GM12878 (cell line): ENCODE measurements at regions not wholly inside any gene's neighbourhood (a gene's known extent, or its start where the extent isn't known, plus 50 kb on each side); places are given as distances from the start of the nearest gene placed in this dataset.
"Not testable (repeated sequence)": the region's sequence is repeated elsewhere in the genome, so short reads cannot be mapped to it uniquely, and the experiment has no call there.

ENCODE experiments used
- ATAC-seq: fragments of 200-7000 bp; cut with Tn5 transposase; 3 replicates; pipeline ENCODE4 v1.9.1; 2020; ENCODE audit warnings: mild to moderate bottlenecking, moderate library complexity
- BruUV-seq: library from RNA; stranded (reverse); fragments of 400-500 nt; replicated peaks from 2 replicates; lab custom pipeline; 2021; lab: Mats Ljungman, UMichigan
- CTCF ChIA-PET: fragments of 300-600 bp; sonication (Branson Sonifier 250); formaldehyde crosslinking; extraction: SDS; loops from one replicate; lab custom pipeline; 2021; ENCODE audit warnings: inconsistent platforms; lab: Yijun Ruan, JAX
- POLR2A ChIA-PET: fragments of 350-600 bp; formaldehyde crosslinking; extraction: SDS; loops from one replicate; lab custom pipeline; 2021; ENCODE audit warnings: inconsistent platforms; lab: Charles Lee
- RAD21 ChIA-PET: fragments of 300-600 bp; sonication (Branson Sonifier 250); formaldehyde crosslinking; loops from one replicate; lab custom pipeline; 2023; ENCODE audit warnings: antibody characterized with exemption; ENCODE audit not compliant: unreplicated experiment; lab: Charles Lee
- SMC1A ChIA-PET: fragments of 300-600 bp; sonication (Branson Sonifier 250); formaldehyde crosslinking; loops from one replicate; lab custom pipeline; 2023; ENCODE audit not compliant: unreplicated experiment, uncharacterized antibody; lab: Charles Lee
- DNase-seq: peaks from one replicate; pipeline ENCODE4 v3.0.0-alpha.2; 2011; ENCODE audit warnings: low read depth, low spot score
- FAIRE-seq: peaks from 3 replicates; lab custom pipeline; 2011; peaks lifted over from hg19 to GRCh38; lab: Jason Lieb, UNC
- H2AFZ ChIP-seq: 2 replicates; pipeline ENCODE4 v1.6.0; 2011; ENCODE audit warnings: low read depth, low read length, control low read depth; ENCODE audit not compliant: control insufficient read depth
- H3K27ac ChIP-seq: 2 replicates; pipeline ENCODE4 v1.5.1; 2011; ENCODE audit warnings: control low read depth; ENCODE audit not compliant: control insufficient read depth, insufficient read depth
- H3K27me3 ChIP-seq, 2 experiments: replicated peaks in 1 of 2; 2 replicates each; pipeline versions ENCODE4 v1.6.0 to v1.6.1; 2011; ENCODE audit warnings: low read length in 1 of 2; ENCODE audit not compliant: control insufficient read depth in 2 of 2, insufficient read depth in 2 of 2
- H3K36me3 ChIP-seq, 2 experiments: 2 replicates each; pipeline ENCODE4 v1.5.1; 2011; ENCODE audit warnings: low read length in 1 of 2; ENCODE audit not compliant: control insufficient read depth in 2 of 2, insufficient read depth in 2 of 2
- H3K4me1 ChIP-seq: 2 replicates; pipeline ENCODE4 v1.6.1; 2011; ENCODE audit warnings: mild to moderate bottlenecking, low read length, moderate library complexity, mixed read lengths; ENCODE audit not compliant: control insufficient read depth, insufficient read depth
- H3K4me2 ChIP-seq: 2 replicates; pipeline ENCODE4 v1.6.0; 2011; ENCODE audit warnings: control low read depth; ENCODE audit not compliant: control insufficient read depth, insufficient read depth
- H3K4me3 ChIP-seq: fragments of 200-600 bp; sonication (generic); 2 replicates; pipeline ENCODE4 v1.5.1; 2016
- H3K79me2 ChIP-seq: 2 replicates; pipeline ENCODE4 v1.6.0; 2011; ENCODE audit warnings: low read length; ENCODE audit not compliant: control insufficient read depth, insufficient read depth
- H3K9ac ChIP-seq: 2 replicates; pipeline ENCODE4 v1.8.0; 2011; ENCODE audit warnings: low read length, control low read depth, mixed read lengths; ENCODE audit not compliant: control insufficient read depth, insufficient read depth
- H3K9me3 ChIP-seq: replicated peaks from 3 replicates; pipeline ENCODE4 v1.5.1; 2011; ENCODE audit warnings: mild to moderate bottlenecking, low read length; ENCODE audit not compliant: control insufficient read depth, insufficient read depth
- H4K20me1 ChIP-seq: 2 replicates; pipeline ENCODE4 v1.6.0; 2011; ENCODE audit not compliant: control insufficient read depth, insufficient read depth
- WGBS: methylation state at CpG from one replicate; pipeline ENCODE4 v1.1.6; 2016; ENCODE audit warnings: low lambda C conversion rate; ENCODE audit not compliant: insufficient replicate concordance, insufficient coverage; ENCODE audit errors: missing lambda C conversion rate; 5-methylcytosine and 5-hydroxymethylcytosine counted together
- in situ Hi-C: fragments of 300-500 bp; cut with MboI; formaldehyde crosslinking; loops from 9 replicates; pipeline ENCODE4 v1.14.3; 2018; ENCODE audit warnings: mixed read lengths
- intact Hi-C: fragments of 100-400 bp; cut with micrococcal nuclease; formaldehyde crosslinking; loops from one replicate; pipeline ENCODE4 v1.14.2; 2022; ENCODE audit not compliant: unreplicated experiment

GRCh38 chr17:22383772-22384460, 691.6 kb downstream of the KCNJ18 start:
- H3K27me3 ChIP-seq, POLR2A ChIA-PET, H2AFZ ChIP-seq, intact Hi-C loops, H3K9ac ChIP-seq, H3K9me3 ChIP-seq, H3K27ac ChIP-seq, ATAC-seq, SMC1A ChIA-PET, H3K4me3 ChIP-seq, DNase-seq, H3K4me1 ChIP-seq, H3K36me3 ChIP-seq, H3K4me2 ChIP-seq, H3K79me2 ChIP-seq, RAD21 ChIA-PET, H4K20me1 ChIP-seq, FAIRE-seq, in situ Hi-C loops, BruUV-seq, CTCF ChIA-PET: not testable (repeated sequence)
- no CpG with 5 or more reads among the region's 60 CpGs for WGBS

- DNase-seq, H3K4me3 ChIP-seq, H3K4me2 ChIP-seq, H4K20me1 ChIP-seq, intact Hi-C loops, H3K27me3 ChIP-seq, H3K27ac ChIP-seq, POLR2A ChIA-PET, H3K4me1 ChIP-seq, BruUV-seq, FAIRE-seq, SMC1A ChIA-PET, H3K9me3 ChIP-seq, H2AFZ ChIP-seq, H3K79me2 ChIP-seq, ATAC-seq, CTCF ChIA-PET, H3K36me3 ChIP-seq, RAD21 ChIA-PET, in situ Hi-C loops, H3K9ac ChIP-seq: not testable (repeated sequence)
- WGBS: no CpG with 5 or more reads among the region's 19 CpGs
Observed at GRCh38 chr17:22384461-22384800, 692.1 kb downstream of the KCNJ18 start.

- H3K9ac ChIP-seq, H3K4me3 ChIP-seq, intact Hi-C loops, POLR2A ChIA-PET, H3K27ac ChIP-seq, BruUV-seq, ATAC-seq, H3K36me3 ChIP-seq, H3K79me2 ChIP-seq, FAIRE-seq, RAD21 ChIA-PET, SMC1A ChIA-PET, H3K27me3 ChIP-seq, H3K4me2 ChIP-seq, DNase-seq, H4K20me1 ChIP-seq, CTCF ChIA-PET, H3K4me1 ChIP-seq, H2AFZ ChIP-seq, in situ Hi-C loops, H3K9me3 ChIP-seq: not testable (repeated sequence)
- WGBS: 39% methylated on average over 6 of the region's 19 CpGs
Observed at GRCh38 chr17:22398446-22398845, 706.1 kb downstream of the KCNJ18 start.

- DNase-seq, H3K27ac ChIP-seq, H3K4me2 ChIP-seq, RAD21 ChIA-PET, H3K27me3 ChIP-seq, in situ Hi-C loops, CTCF ChIA-PET, BruUV-seq, H3K79me2 ChIP-seq, FAIRE-seq, H2AFZ ChIP-seq, H3K36me3 ChIP-seq, H3K9me3 ChIP-seq, H3K9ac ChIP-seq, SMC1A ChIA-PET, H4K20me1 ChIP-seq, H3K4me1 ChIP-seq, H3K4me3 ChIP-seq, POLR2A ChIA-PET, intact Hi-C loops, ATAC-seq: not testable (repeated sequence)
- no CpG with 5 or more reads among the region's 40 CpGs for WGBS
Observed at GRCh38 chr17:22399037-22399436, 706.7 kb downstream of the KCNJ18 start.
